ENCODE measurements at regions not wholly inside any gene's neighbourhood (a gene's known extent, or its start where the extent isn't known, plus 50 kb on each side); places are given as distances from the start of the nearest gene placed in this dataset.
"Not testable (repeated sequence)": the region's sequence is repeated elsewhere in the genome, so short reads cannot be mapped to it uniquely, and the experiment has no call there.

- no peak overlapping the region for H3K4me2 ChIP-seq (ENCODE audit: low read length)
- no peak overlapping the region for H3K9ac ChIP-seq (ENCODE audit: low read depth, low read length)
- H3K27me3 ChIP-seq (ENCODE audit: control insufficient read depth, insufficient read depth, low read length) = peaks cover 3% of the 10 kb centered on the region
- no peaks in the 10 kb centered on the region for H3K4me1 ChIP-seq (ENCODE audit: control insufficient read depth, insufficient read depth, low read length)
- no peaks in the 10 kb centered on the region for H3K36me3 ChIP-seq (ENCODE audit: insufficient read depth, low read length)
- H3K4me3 ChIP-seq (ENCODE audit: low read length) = no peak overlapping the region
- H3K9me3 ChIP-seq (replicated peaks; ENCODE audit: low read length) = no peaks in the 10 kb centered on the region
Observed at GRCh38 chr2:131659168-131659572, 131.5 kb downstream of the CCDC74A start.

DNA sequence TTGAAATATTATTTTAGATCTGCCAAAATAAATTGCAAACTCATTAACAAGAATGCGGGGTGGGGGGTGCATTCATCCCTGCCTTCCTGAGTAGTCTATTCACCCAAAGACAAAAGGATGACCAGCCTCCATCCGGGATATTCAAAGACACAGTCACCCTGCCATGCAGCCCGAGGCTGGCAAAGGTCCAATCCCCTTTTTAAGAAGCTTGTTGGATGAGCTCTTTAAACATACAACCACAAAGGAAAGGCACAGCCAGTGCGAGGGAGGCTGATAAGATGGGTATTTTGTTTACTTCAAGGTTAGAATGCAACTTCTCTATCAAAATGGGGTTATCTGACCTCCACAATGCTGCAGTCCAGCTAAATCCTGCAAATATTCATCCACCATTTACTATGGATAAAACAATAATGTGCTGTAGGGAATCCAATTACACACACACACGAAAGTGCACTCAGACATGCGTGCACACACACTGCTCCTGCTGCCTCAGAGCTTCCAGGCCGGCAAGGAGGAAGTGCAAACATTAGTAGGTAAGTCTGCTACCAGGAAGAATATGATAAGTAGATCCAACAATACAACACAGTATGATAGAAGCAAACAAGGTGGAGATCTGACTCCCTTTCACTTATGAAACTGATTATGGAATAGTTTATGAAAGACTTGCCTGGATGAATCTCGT lies 133.6 kb downstream of the CCDC74A start:
- not testable (repeated sequence) for H3K9ac ChIP-seq (ENCODE audit: low read depth, low read length); H3K4me3 ChIP-seq (ENCODE audit: low read length); H3K4me1 ChIP-seq (ENCODE audit: control insufficient read depth, insufficient read depth, low read length); H3K36me3 ChIP-seq (ENCODE audit: insufficient read depth, low read length); H3K4me2 ChIP-seq (ENCODE audit: low read length); H3K27me3 ChIP-seq (ENCODE audit: control insufficient read depth, insufficient read depth, low read length); H3K9me3 ChIP-seq (replicated peaks; ENCODE audit: low read length)

- not testable (repeated sequence) for H3K9me3 ChIP-seq (replicated peaks; ENCODE audit: low read length); H3K4me3 ChIP-seq (ENCODE audit: low read length); H3K4me1 ChIP-seq (ENCODE audit: control insufficient read depth, insufficient read depth, low read length); H3K36me3 ChIP-seq (ENCODE audit: insufficient read depth, low read length); H3K9ac ChIP-seq (ENCODE audit: low read depth, low read length); H3K27me3 ChIP-seq (ENCODE audit: control insufficient read depth, insufficient read depth, low read length); H3K4me2 ChIP-seq (ENCODE audit: low read length)
Observed at GRCh38 chr2:131661884-131662535, 134.3 kb downstream of the CCDC74A start.

DNA sequence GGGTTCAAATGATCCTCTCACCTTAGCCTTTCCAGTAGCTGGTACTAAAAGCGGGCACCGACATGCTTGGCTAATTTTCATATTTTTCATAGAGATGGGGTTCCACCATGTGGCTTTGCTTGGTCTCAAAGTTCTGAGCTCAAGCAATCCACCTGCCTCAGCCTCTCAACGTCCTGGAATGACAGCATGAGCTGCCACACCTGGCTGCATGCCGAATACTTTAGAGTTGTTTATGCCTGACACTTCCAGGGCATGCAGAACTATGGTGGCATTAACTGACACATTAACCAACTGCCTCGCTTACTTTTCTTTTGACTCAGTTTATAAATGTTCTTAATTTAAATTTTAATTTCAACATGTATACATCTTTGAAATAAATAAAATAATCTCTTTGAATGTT lies 135.8 kb downstream of the CCDC74A start:
- not testable (repeated sequence) for H3K9me3 ChIP-seq (replicated peaks; ENCODE audit: low read length); H3K4me3 ChIP-seq (ENCODE audit: low read length); H3K4me2 ChIP-seq (ENCODE audit: low read length); H3K36me3 ChIP-seq (ENCODE audit: insufficient read depth, low read length); H3K4me1 ChIP-seq (ENCODE audit: control insufficient read depth, insufficient read depth, low read length); H3K27me3 ChIP-seq (ENCODE audit: control insufficient read depth, insufficient read depth, low read length); H3K9ac ChIP-seq (ENCODE audit: low read depth, low read length)

DNA sequence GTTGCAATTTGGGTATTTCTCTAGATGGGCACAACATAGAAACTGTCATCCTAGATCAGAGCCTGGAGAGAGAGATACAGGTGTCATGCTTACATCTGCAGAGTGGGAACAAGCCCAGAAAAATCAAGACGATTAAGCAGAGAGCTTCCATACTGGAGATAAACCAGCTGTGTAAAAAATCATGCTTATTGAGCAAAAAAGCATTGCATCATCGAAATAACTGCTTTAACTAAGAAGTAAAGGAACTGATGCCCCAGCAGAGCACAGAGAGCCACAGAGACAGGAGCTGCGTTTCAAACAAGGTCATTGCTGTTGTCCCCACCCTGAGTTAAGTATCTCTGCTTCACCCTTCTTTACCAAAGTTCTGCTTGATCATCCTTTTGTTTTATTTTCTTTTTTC lies 138.0 kb downstream of the CCDC74A start:
- not testable (repeated sequence) for H3K4me2 ChIP-seq (ENCODE audit: low read length); H3K4me3 ChIP-seq (ENCODE audit: low read length); H3K4me1 ChIP-seq (ENCODE audit: control insufficient read depth, insufficient read depth, low read length); H3K9me3 ChIP-seq (replicated peaks; ENCODE audit: low read length); H3K36me3 ChIP-seq (ENCODE audit: insufficient read depth, low read length); H3K9ac ChIP-seq (ENCODE audit: low read depth, low read length); H3K27me3 ChIP-seq (ENCODE audit: control insufficient read depth, insufficient read depth, low read length)

GRCh38 chr2:131668794-131669540 lies 141.3 kb downstream of the CCDC74A start:
- H3K4me2 ChIP-seq (ENCODE audit: low read length); H3K9me3 ChIP-seq (replicated peaks; ENCODE audit: low read length); H3K27me3 ChIP-seq (ENCODE audit: control insufficient read depth, insufficient read depth, low read length); H3K36me3 ChIP-seq (ENCODE audit: insufficient read depth, low read length): not testable (repeated sequence)
- peak overlapping the region; percentile 67 for H3K9ac ChIP-seq (ENCODE audit: low read depth, low read length)
- H3K4me1 ChIP-seq (ENCODE audit: control insufficient read depth, insufficient read depth, low read length) = peaks cover 23% of the 10 kb centered on the region
- H3K4me3 ChIP-seq (ENCODE audit: low read length) = peak overlapping the region; percentile 24

DNA sequence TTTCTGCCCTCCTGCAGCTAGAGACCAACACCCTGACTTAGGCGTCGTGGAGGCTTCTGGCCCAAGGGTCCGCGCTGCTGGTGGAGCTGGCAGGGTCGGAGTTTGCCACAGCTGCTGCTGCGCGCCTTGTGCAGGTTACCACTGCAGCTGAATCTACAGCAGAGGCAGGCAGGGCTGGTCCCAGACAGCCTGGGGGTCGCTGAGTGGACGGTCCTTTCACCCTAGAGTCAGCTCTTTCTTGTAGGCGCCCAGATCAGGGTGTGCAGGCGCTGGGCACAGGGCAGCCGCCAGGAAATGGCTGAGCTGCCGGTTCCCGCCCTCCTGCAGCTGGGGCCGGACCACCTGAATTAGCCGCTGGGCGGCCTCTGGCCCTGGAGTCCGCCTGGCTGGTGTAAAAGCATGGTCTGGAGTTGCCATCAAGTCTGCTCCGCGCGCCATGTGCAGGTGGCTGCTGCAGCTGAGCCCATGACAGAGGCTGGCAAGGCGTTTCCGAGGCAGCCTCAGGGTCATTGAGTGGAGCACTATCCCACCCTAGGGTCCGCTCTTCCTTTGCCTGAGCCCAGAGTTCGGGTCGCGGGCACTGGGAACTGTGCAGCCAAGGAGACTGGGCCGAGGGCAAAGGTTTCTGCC lies 144.3 kb downstream of the CCDC74A start:
- not testable (repeated sequence) for H3K27me3 ChIP-seq (ENCODE audit: control insufficient read depth, insufficient read depth, low read length); H3K9me3 ChIP-seq (replicated peaks; ENCODE audit: low read length); H3K9ac ChIP-seq (ENCODE audit: low read depth, low read length); H3K36me3 ChIP-seq (ENCODE audit: insufficient read depth, low read length)
- H3K4me1 ChIP-seq (ENCODE audit: control insufficient read depth, insufficient read depth, low read length) = peaks cover 29% of the 10 kb centered on the region
- H3K4me2 ChIP-seq (ENCODE audit: low read length) = peak overlapping the region; percentile 89
- peak overlapping the region; percentile 60 for H3K4me3 ChIP-seq (ENCODE audit: low read length)

- not testable (repeated sequence) for H3K9ac ChIP-seq (ENCODE audit: low read depth, low read length); H3K9me3 ChIP-seq (replicated peaks; ENCODE audit: low read length); H3K36me3 ChIP-seq (ENCODE audit: insufficient read depth, low read length); H3K27me3 ChIP-seq (ENCODE audit: control insufficient read depth, insufficient read depth, low read length)
- Histone ChIP-seq H3K4me3 (ENCODE audit: low read length) (peak overlapping the region; percentile 60), H3K4me2 (ENCODE audit: low read length) (peak overlapping the region; percentile 89), H3K4me1 (ENCODE audit: control insufficient read depth, insufficient read depth, low read length) (peaks cover 29% of the 10 kb centered on the region)
Observed at GRCh38 chr2:131672471-131673399, 145.0 kb downstream of the CCDC74A start.

DNA sequence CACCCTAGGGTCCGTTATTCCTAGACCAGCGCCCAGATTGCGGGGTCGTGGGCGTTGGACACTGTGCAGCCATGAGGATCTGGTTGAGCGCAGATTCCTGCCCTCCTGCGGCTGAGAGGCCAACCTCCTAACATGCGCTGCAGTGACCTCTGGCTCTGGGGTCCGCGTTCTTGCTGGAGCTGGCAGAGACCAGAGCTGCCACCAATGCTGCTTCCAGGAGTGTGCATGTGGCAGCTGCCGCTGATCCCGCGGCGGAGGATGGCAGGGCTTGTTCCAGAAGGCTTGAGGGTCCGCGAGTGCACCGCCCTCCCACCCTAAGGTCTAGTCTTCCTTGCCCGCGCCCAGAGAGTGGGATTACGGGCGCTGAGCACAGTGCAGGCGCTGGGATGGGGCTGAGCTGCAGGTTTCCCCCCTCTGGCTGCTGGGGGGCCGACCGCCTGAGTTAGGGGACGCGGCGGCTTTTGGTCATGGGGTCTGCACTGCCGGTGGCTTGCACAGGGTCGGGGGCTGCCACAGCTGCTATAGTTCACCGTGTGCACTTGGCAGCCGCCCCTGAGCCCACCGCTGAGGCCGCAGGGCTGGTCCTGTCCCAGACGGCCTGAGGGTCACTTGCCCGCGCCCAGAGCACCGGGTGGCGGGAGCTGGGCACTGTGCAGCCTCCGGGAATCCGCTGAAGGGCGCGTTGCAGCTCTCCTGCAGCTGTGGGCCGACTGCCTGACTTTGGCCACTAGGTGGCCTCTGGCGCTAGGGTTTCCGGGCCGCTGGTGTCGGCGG lies 145.9 kb downstream of the CCDC74A start:
- Histone ChIP-seq H3K9ac (ENCODE audit: low read depth, low read length) (no peak overlapping the region), H3K27me3 (ENCODE audit: control insufficient read depth, insufficient read depth, low read length) (no peaks in the 10 kb centered on the region), H3K4me2 (ENCODE audit: low read length) (peak overlapping the region; percentile 89), H3K4me1 (ENCODE audit: control insufficient read depth, insufficient read depth, low read length) (peaks cover 29% of the 10 kb centered on the region), H3K9me3 (replicated peaks; ENCODE audit: low read length) (no peaks in the 10 kb centered on the region), H3K4me3 (ENCODE audit: low read length) (peak overlapping the region; percentile 60), H3K36me3 (ENCODE audit: insufficient read depth, low read length) (no peaks in the 10 kb centered on the region)

GRCh38 chr2:131674174-131674507 lies 146.5 kb downstream of the CCDC74A start:
- Histone ChIP-seq H3K9ac (ENCODE audit: low read depth, low read length) (no peak overlapping the region), H3K4me3 (ENCODE audit: low read length) (peak overlapping the region; percentile 31), H3K4me2 (ENCODE audit: low read length) (peak overlapping the region; percentile 89), H3K36me3 (ENCODE audit: insufficient read depth, low read length) (no peaks in the 10 kb centered on the region), H3K4me1 (ENCODE audit: control insufficient read depth, insufficient read depth, low read length) (peaks cover 29% of the 10 kb centered on the region), H3K9me3 (replicated peaks; ENCODE audit: low read length) (no peaks in the 10 kb centered on the region), H3K27me3 (ENCODE audit: control insufficient read depth, insufficient read depth, low read length) (no peaks in the 10 kb centered on the region)
